Sigmoid colon (tissue), 4 donors: ENCODE measurements at regions not wholly inside any gene's neighbourhood (a gene's known extent, or its start where the extent isn't known, plus 50 kb on each side); places are given as distances from the start of the nearest gene placed in this dataset.

ENCODE experiments used
- CTCF ChIP-seq, 4 experiments: fragments of 450-650 bp in 3 of 4; fragments of 200-600 bp in 1 of 4; IDR thresholded peaks; one replicate each; pipeline ENCODE4 v1.5.1; 2016 to 2019; ENCODE audit warnings: antibody characterized with exemption in 4 of 4, mild to moderate bottlenecking in 3 of 4, moderate library complexity in 2 of 4
- POLR2AphosphoS5 ChIP-seq, 4 donors: sonication (generic); formaldehyde crosslinking; IDR thresholded peaks; one replicate each; pipeline ENCODE4 v1.6.1; 2017; ENCODE audit warnings: antibody characterized with exemption in 4 of 4

- TF ChIP-seq CTCF (IDR thresholded peaks at IDR 0.05) (no peak), POLR2AphosphoS5 (IDR thresholded peaks at IDR 0.05) (no peak)
Measured at GRCh38 chr4:124947622-124948265, 235.2 kb upstream of the ANKRD50 start.
